ENCODE measurements at regions not wholly inside any gene's neighbourhood (a gene's known extent, or its start where the extent isn't known, plus 50 kb on each side); places are given as distances from the start of the nearest gene placed in this dataset.

- no peak for TF ChIP-seq EZH2phosphoT487 (IDR thresholded peaks at IDR 0.05; ENCODE audit: borderline replicate concordance, low read length)
- TF ChIP-seq CTCF (conservative IDR thresholded peaks at IDR 0.05; ENCODE audit: low read depth, low read length): no peak
- TF ChIP-seq EZH2 (IDR thresholded peaks at IDR 0.05; ENCODE audit: low read length, unreplicated experiment): no peak
Measured at GRCh38 chr4:35730414-35730813, 513.9 kb downstream of the ARAP2 start.
